ENCODE measurements at regions not wholly inside any gene's neighbourhood (a gene's known extent, or its start where the extent isn't known, plus 50 kb on each side); places are given as distances from the start of the nearest gene placed in this dataset.

- Histone ChIP-seq H3K9me3 (ENCODE audit: control insufficient read depth in 4 of 4, insufficient read depth in 3 of 4, low read length in 3 of 4) (no peaks in the 10 kb centered on the region), H3K27ac (ENCODE audit: low read depth in 1 of 2, low read length in 1 of 2) (no peak overlapping the region), H3K9ac (ENCODE audit: insufficient read depth in 1 of 2, low read length in 2 of 2) (no peak overlapping the region), H3K4me3 (no peak overlapping the region), H3K27me3 (ENCODE audit: control insufficient read depth in 3 of 3, insufficient read depth in 3 of 3, low read length in 2 of 3) (no peaks in the 10 kb centered on the region), H3K36me3 (ENCODE audit: control insufficient read depth in 4 of 4, insufficient read depth in 4 of 4, low read length in 4 of 4) (no peaks in the 10 kb centered on the region), H3K4me1 (ENCODE audit: control insufficient read depth in 5 of 5, insufficient read depth in 5 of 5, low read length in 5 of 5) (peaks cover 0 to 29% (median 10%) of the 10 kb centered on the region in 5 donors)
- no peak for DNase-seq
- TF ChIP-seq CTCF (IDR thresholded peaks at IDR 0.05; ENCODE audit: control extremely low read depth, extremely low read depth), result no peak
- ATAC-seq (ENCODE audit: insufficient read depth, low FRiP score), result no peak
Observed at GRCh38 chr2:181780657-181781056, 100.3 kb upstream of the NEUROD1 start.

GRCh38 chr2:181781078-181781786 is 100.9 kb upstream of the NEUROD1 start:
- DNase-seq (no peak), ATAC-seq (ENCODE audit: insufficient read depth, low FRiP score) (no peak)
- Histone ChIP-seq H3K27ac (ENCODE audit: low read depth in 1 of 2, low read length in 1 of 2) (no peak overlapping the region), H3K27me3 (ENCODE audit: control insufficient read depth in 3 of 3, insufficient read depth in 3 of 3, low read length in 2 of 3) (no peaks in the 10 kb centered on the region), H3K36me3 (ENCODE audit: control insufficient read depth in 4 of 4, insufficient read depth in 4 of 4, low read length in 4 of 4) (no peaks in the 10 kb centered on the region), H3K9me3 (ENCODE audit: control insufficient read depth in 4 of 4, insufficient read depth in 3 of 4, low read length in 3 of 4) (no peaks in the 10 kb centered on the region), H3K9ac (ENCODE audit: insufficient read depth in 1 of 2, low read length in 2 of 2) (no peak overlapping the region), H3K4me3 (no peak overlapping the region), H3K4me1 (ENCODE audit: control insufficient read depth in 5 of 5, insufficient read depth in 5 of 5, low read length in 5 of 5) (peaks cover 0 to 29% (median 10%) of the 10 kb centered on the region in 5 donors)
- no peak for TF ChIP-seq CTCF (IDR thresholded peaks at IDR 0.05; ENCODE audit: control extremely low read depth, extremely low read depth)

- Histone ChIP-seq H3K4me1 (ENCODE audit: control insufficient read depth in 5 of 5, insufficient read depth in 5 of 5, low read length in 5 of 5) (peaks cover 0 to 29% (median 10%) of the 10 kb centered on the region in 5 donors), H3K4me3 (no peak overlapping the region), H3K36me3 (ENCODE audit: control insufficient read depth in 4 of 4, insufficient read depth in 4 of 4, low read length in 4 of 4) (no peaks in the 10 kb centered on the region), H3K27me3 (ENCODE audit: control insufficient read depth in 3 of 3, insufficient read depth in 3 of 3, low read length in 2 of 3) (no peaks in the 10 kb centered on the region), H3K9me3 (ENCODE audit: control insufficient read depth in 4 of 4, insufficient read depth in 3 of 4, low read length in 3 of 4) (no peaks in the 10 kb centered on the region), H3K27ac (ENCODE audit: low read depth in 1 of 2, low read length in 1 of 2) (no peak overlapping the region), H3K9ac (ENCODE audit: insufficient read depth in 1 of 2, low read length in 2 of 2) (no peak overlapping the region)
- no peak for DNase-seq
- no peak for ATAC-seq (ENCODE audit: insufficient read depth, low FRiP score)
- no peak for TF ChIP-seq CTCF (IDR thresholded peaks at IDR 0.05; ENCODE audit: control extremely low read depth, extremely low read depth)
Observed at GRCh38 chr2:181782660-181783059, 102.3 kb upstream of the NEUROD1 start.

- H3K9ac ChIP-seq (ENCODE audit: insufficient read depth in 1 of 2, low read length in 2 of 2), result no peak overlapping the region
- WGBS, 2 donors, result 86% methylated on average over 3 of the region's 3 CpGs
- peak in 2 of 3 donors; percentile 33 to 45 for DNase-seq
Observed at GRCh38 chr2:181784556-181784955, 104.2 kb upstream of the NEUROD1 start.

More at GRCh38 chr2:181784556-181784955, 104.2 kb upstream of the NEUROD1 start:
- no peak for ATAC-seq (ENCODE audit: insufficient read depth, low FRiP score)
- H3K4me1 ChIP-seq (ENCODE audit: control insufficient read depth in 5 of 5, insufficient read depth in 5 of 5, low read length in 5 of 5), result peaks cover 0 to 24% (median 6%) of the 10 kb centered on the region in 5 donors
- H3K27me3 ChIP-seq (ENCODE audit: control insufficient read depth in 3 of 3, insufficient read depth in 3 of 3, low read length in 2 of 3), result no peaks in the 10 kb centered on the region
- no peaks in the 10 kb centered on the region for H3K9me3 ChIP-seq (ENCODE audit: control insufficient read depth in 4 of 4, insufficient read depth in 3 of 4, low read length in 3 of 4)
- H3K4me3 ChIP-seq, result no peak overlapping the region
- TF ChIP-seq CTCF (IDR thresholded peaks at IDR 0.05; ENCODE audit: control extremely low read depth, extremely low read depth), result no peak
- no peaks in the 10 kb centered on the region for H3K36me3 ChIP-seq (ENCODE audit: control insufficient read depth in 4 of 4, insufficient read depth in 4 of 4, low read length in 4 of 4)
- no peak overlapping the region for H3K27ac ChIP-seq (ENCODE audit: low read depth in 1 of 2, low read length in 1 of 2)
